B cell (primary cell): ENCODE measurements at regions not wholly inside any gene's neighbourhood (a gene's known extent, or its start where the extent isn't known, plus 50 kb on each side); places are given as distances from the start of the nearest gene placed in this dataset.

ENCODE experiments used
- ATAC-seq: fragments of 200-7000 bp; cut with Tn5 transposase; one replicate; pipeline ENCODE4 v1.10.0; 2021; ENCODE audit warnings: low read depth, mild to moderate bottlenecking, moderate number of reproducible peaks, moderate library complexity
- CTCF ChIA-PET: fragments of 350-600 bp; sonication (Branson Sonifier 250); formaldehyde crosslinking; loops from one replicate; lab custom pipeline; 2021; ENCODE audit warnings: antibody characterized with exemption, inconsistent platforms; lab: Charles Lee
- POLR2A ChIA-PET: fragments of 350-600 bp; sonication (Branson Sonifier 250); formaldehyde crosslinking; loops from one replicate; lab custom pipeline; 2021; ENCODE audit warnings: antibody characterized with exemption; lab: Charles Lee
- DNase-seq: peaks from one replicate; pipeline ENCODE4 v3.0.0; 2013
- H2AFZ ChIP-seq: 2 replicates; pipeline ENCODE4 v1.6.1; 2012; ENCODE audit warnings: mild to moderate bottlenecking, low read depth, low read length; ENCODE audit not compliant: insufficient read depth, poor library complexity, severe bottlenecking
- H3K27ac ChIP-seq, 2 donors: 1 replicate in 1 of 2; 2 replicates in 1 of 2; pipeline ENCODE4 v1.5.1; 2012 to 2013; ENCODE audit warnings: low read length in 2 of 2, mild to moderate bottlenecking in 2 of 2, moderate library complexity in 1 of 2
- H3K27me3 ChIP-seq, 4 experiments: fragments of 200-600 bp in 1 of 4; sonication (generic) in 1 of 4; replicated peaks in 1 of 4; 1 replicate in 2 of 4; 2 replicates in 2 of 4; pipeline versions ENCODE4 v1.6.1 to v1.7.0; 2013 to 2016; ENCODE audit warnings: low read length in 3 of 4, mild to moderate bottlenecking in 2 of 4, mixed read lengths in 1 of 4, moderate library complexity in 1 of 4; ENCODE audit not compliant: insufficient read depth in 4 of 4, control insufficient read depth in 3 of 4; ENCODE audit errors: control extremely low read depth in 1 of 4
- H3K36me3 ChIP-seq, 2 experiments: replicated peaks in 1 of 2; 1 replicate in 1 of 2; 2 replicates in 1 of 2; pipeline versions ENCODE4 v1.6.1 to v1.7.1; 2013; ENCODE audit warnings: low read length in 1 of 2; ENCODE audit not compliant: insufficient read depth in 2 of 2, control insufficient read depth in 1 of 2; ENCODE audit errors: control extremely low read depth in 1 of 2, extremely low read depth in 1 of 2
- H3K4me1 ChIP-seq, 2 donors: fragments of 200-600 bp in 1 of 2; sonication (generic) in 1 of 2; 1 replicate in 1 of 2; 2 replicates in 1 of 2; pipeline versions ENCODE4 v1.5.1 to v1.6.1; 2013 to 2017; ENCODE audit warnings: low read length in 2 of 2; ENCODE audit not compliant: control insufficient read depth in 2 of 2, insufficient read depth in 2 of 2
- H3K4me2 ChIP-seq: replicated peaks from 2 replicates; pipeline ENCODE3; 2012; ENCODE audit warnings: mild to moderate bottlenecking, low read depth, low read length; ENCODE audit not compliant: poor library complexity, severe bottlenecking
- H3K4me3 ChIP-seq, 5 experiments: fragments of 200-600 bp in 1 of 5; sonication (generic) in 1 of 5; 1 replicate in 3 of 5; 2 replicates in 2 of 5; pipeline versions ENCODE4 v1.5.1 to v1.7.0; 2011 to 2016; ENCODE audit warnings: low read length in 4 of 5, mild to moderate bottlenecking in 4 of 5, low read depth in 2 of 5, control low read depth in 1 of 5, moderate library complexity in 1 of 5; ENCODE audit not compliant: insufficient read depth in 1 of 5; ENCODE audit errors: control extremely low read depth in 1 of 5, extremely low read depth in 1 of 5
- H3K79me2 ChIP-seq: fragments of 200-600 bp; sonication (generic); one replicate; pipeline ENCODE4 v1.6.0; 2016; ENCODE audit warnings: low read length; ENCODE audit not compliant: control insufficient read depth, insufficient read depth
- H3K9ac ChIP-seq: fragments of 200-600 bp; sonication (generic); 2 replicates; pipeline ENCODE4 v1.6.1; 2017; ENCODE audit warnings: mild to moderate bottlenecking, low read length, moderate library complexity
- H3K9me3 ChIP-seq, 3 donors: one replicate each; pipeline versions ENCODE4 v1.6.1 to v1.7.1; 2013; ENCODE audit warnings: low read length in 2 of 3; ENCODE audit not compliant: control insufficient read depth in 2 of 3, insufficient read depth in 1 of 3; ENCODE audit errors: control extremely low read depth in 1 of 3
- H4K20me1 ChIP-seq: 2 replicates; pipeline ENCODE4 v1.6.0; 2012; ENCODE audit warnings: mild to moderate bottlenecking, low read length; ENCODE audit not compliant: insufficient read depth, control insufficient read depth, poor library complexity, severe bottlenecking
- H3K27ac Mint-ChIP-seq: one replicate; pipeline ENCODE4 v1.8.0; 2021; ENCODE audit warnings: mixed read lengths
- H3K27me3 Mint-ChIP-seq: one replicate; pipeline ENCODE4 v1.8.0; 2021; ENCODE audit warnings: mixed read lengths
- H3K4me1 Mint-ChIP-seq: one replicate; pipeline ENCODE4 v1.8.0; 2021; ENCODE audit warnings: mixed read lengths
- H3K4me3 Mint-ChIP-seq: one replicate; pipeline ENCODE4 v1.8.0; 2021; ENCODE audit warnings: mixed read lengths
- H3K9me3 Mint-ChIP-seq: one replicate; pipeline ENCODE4 v1.8.0; 2022; ENCODE audit warnings: mixed read lengths; ENCODE audit not compliant: insufficient read depth
- EZH2 ChIP-seq: IDR thresholded peaks from 2 replicates; pipeline ENCODE4 v1.6.1; 2012; ENCODE audit warnings: borderline replicate concordance, low read depth, mild to moderate bottlenecking, moderate library complexity, low read length; ENCODE audit not compliant: insufficient read depth, poor library complexity, severe bottlenecking
- WGBS: methylation state at CpG from one replicate; pipeline ENCODE4 v1.1.5; 2013; ENCODE audit warnings: missing lambda C conversion rate; ENCODE audit not compliant: insufficient coverage; 5-methylcytosine and 5-hydroxymethylcytosine counted together
- intact Hi-C: fragments of 100-400 bp; cut with micrococcal nuclease; formaldehyde crosslinking; loops from one replicate; pipeline ENCODE4 v1.10.0; 2022
- TF ChIP-seq, protein P1 (sequence below): fragments of 200-600 bp; IDR thresholded peaks from one replicate; pipeline ENCODE4 v1.8.0; 2022; ENCODE audit warnings: antibody characterized with exemption, mild to moderate bottlenecking

DNA sequence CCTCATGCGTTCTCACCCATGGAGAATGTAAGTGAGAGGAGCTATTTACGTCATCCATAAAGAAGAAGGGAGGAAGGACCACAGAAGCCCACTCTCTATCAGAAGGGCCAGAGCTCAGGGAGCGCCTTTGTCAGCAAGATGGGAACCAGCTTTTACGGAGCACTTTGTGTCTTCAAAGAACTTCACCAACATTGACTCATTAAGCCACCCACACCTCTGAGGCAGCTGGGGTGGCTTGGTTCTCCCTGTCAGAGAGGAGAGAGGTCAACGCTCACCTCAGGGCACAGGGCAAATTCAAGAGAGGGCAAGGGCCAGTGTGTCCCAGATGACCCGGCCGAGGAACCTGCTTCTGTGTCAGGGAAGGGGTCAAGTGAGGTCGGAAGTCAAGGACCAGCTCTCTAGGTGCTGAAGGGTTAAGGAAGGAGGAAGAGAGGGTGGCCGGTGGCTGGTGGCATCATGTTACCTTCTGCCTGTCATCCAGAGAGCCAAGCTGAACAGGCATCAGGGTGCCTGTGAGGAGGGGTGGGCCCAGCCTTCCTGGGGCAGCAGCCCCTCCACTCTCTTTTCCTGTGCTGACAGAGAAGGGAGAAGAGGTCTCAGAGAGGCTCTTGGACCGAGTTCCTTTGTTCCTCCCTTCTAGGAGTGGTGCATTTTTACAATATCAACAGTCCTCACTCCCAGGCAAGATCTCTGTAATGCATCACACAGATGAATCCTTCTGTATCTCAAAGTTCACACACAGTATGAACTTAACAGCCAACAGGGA lies 109.0 kb downstream of the ETS2 start:
- H4K20me1 ChIP-seq, result no peaks in the 10 kb centered on the region
- no peaks in the 10 kb centered on the region for H3K79me2 ChIP-seq
- 76% methylated on average over 5 of the region's 10 CpGs for whole genome bisulfite sequencing
- H3K4me2 ChIP-seq, result no peak overlapping the region
- H3K9me3 ChIP-seq, result peaks cover 0 to 9% (median 0%) of the 10 kb centered on the region in 3 donors
- no peak overlapping the region for H3K9ac ChIP-seq
- no peaks in the 10 kb centered on the region for H3K4me1 ChIP-seq
- no peak overlapping the region for H3K27ac ChIP-seq
- H3K4me3 ChIP-seq, result no peak overlapping the region
- Mint-ChIP-seq H3K4me3 (no peak overlapping the region), H3K4me1 (no peaks in the 10 kb centered on the region), H3K27me3 (peaks cover 13% of the 10 kb centered on the region), H3K9me3 (no peaks in the 10 kb centered on the region), H3K27ac (no peak overlapping the region)
- CTCF ChIA-PET, result no interaction called here
- ATAC-seq, result no peak
- intact Hi-C loops, result no loop called here
- no peak overlapping the region for H2AFZ ChIP-seq
- TF ChIP-seq, protein P1, sequence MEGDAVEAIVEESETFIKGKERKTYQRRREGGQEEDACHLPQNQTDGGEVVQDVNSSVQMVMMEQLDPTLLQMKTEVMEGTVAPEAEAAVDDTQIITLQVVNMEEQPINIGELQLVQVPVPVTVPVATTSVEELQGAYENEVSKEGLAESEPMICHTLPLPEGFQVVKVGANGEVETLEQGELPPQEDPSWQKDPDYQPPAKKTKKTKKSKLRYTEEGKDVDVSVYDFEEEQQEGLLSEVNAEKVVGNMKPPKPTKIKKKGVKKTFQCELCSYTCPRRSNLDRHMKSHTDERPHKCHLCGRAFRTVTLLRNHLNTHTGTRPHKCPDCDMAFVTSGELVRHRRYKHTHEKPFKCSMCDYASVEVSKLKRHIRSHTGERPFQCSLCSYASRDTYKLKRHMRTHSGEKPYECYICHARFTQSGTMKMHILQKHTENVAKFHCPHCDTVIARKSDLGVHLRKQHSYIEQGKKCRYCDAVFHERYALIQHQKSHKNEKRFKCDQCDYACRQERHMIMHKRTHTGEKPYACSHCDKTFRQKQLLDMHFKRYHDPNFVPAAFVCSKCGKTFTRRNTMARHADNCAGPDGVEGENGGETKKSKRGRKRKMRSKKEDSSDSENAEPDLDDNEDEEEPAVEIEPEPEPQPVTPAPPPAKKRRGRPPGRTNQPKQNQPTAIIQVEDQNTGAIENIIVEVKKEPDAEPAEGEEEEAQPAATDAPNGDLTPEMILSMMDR, result no peak
- no peak for TF ChIP-seq EZH2
- H3K36me3 ChIP-seq, result no peaks in the 10 kb centered on the region
- no peaks in the 10 kb centered on the region for H3K27me3 ChIP-seq
- POLR2A ChIA-PET, result no interaction called here
- no peak for DNase-seq

DNA sequence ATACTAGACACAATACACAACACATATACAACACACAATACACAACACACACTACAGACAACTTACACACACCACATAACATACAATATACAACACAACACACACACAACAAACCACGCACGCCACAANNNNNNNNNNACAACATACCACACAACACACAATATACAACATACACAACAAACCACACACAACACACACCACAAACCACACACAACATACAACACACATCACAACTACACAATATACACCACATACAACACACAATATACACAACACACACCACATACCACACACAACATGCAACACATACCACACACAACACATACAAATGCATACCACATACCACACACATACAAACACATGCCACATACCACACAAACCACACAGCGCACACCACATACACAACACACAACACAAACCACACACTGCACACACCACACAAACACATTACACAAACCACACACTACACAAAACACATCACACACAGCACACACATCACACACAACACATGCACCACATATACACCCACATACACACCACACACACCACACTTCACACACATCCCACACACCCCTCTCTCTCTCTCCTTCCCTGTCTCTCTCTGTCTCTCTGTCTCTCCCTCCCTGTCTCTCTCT lies 108.3 kb downstream of the ETS2 start:
- Histone ChIP-seq H3K9ac (no peak overlapping the region), H3K27me3 (no peaks in the 10 kb centered on the region), H3K4me2 (no peak overlapping the region), H3K79me2 (no peaks in the 10 kb centered on the region), H3K4me1 (no peaks in the 10 kb centered on the region), H4K20me1 (no peaks in the 10 kb centered on the region), H2AFZ (no peak overlapping the region), H3K27ac (no peak overlapping the region), H3K36me3 (no peaks in the 10 kb centered on the region), H3K4me3 (no peak overlapping the region), H3K9me3 (peaks cover 0 to 9% (median 0%) of the 10 kb centered on the region in 3 donors)
- no peak for ATAC-seq
- DNase-seq, result no peak
- intact Hi-C loops, result no loop called here
- H3K4me3 Mint-ChIP-seq, result no peak overlapping the region
- ChIA-PET CTCF (no interaction called here), POLR2A (no interaction called here)
- TF ChIP-seq EZH2, result no peak
- TF ChIP-seq, protein P1, result no peak
- H3K4me1 Mint-ChIP-seq, result no peaks in the 10 kb centered on the region
- H3K27me3 Mint-ChIP-seq, result peaks cover 8% of the 10 kb centered on the region
- H3K27ac Mint-ChIP-seq, result no peak overlapping the region
- WGBS, result 58% methylated on average over 3 of the region's 3 CpGs
- H3K9me3 Mint-ChIP-seq, result no peaks in the 10 kb centered on the region
